ENCODE measurements at regions not wholly inside any gene's neighbourhood (a gene's known extent, or its start where the extent isn't known, plus 50 kb on each side); places are given as distances from the start of the nearest gene placed in this dataset.

DNA sequence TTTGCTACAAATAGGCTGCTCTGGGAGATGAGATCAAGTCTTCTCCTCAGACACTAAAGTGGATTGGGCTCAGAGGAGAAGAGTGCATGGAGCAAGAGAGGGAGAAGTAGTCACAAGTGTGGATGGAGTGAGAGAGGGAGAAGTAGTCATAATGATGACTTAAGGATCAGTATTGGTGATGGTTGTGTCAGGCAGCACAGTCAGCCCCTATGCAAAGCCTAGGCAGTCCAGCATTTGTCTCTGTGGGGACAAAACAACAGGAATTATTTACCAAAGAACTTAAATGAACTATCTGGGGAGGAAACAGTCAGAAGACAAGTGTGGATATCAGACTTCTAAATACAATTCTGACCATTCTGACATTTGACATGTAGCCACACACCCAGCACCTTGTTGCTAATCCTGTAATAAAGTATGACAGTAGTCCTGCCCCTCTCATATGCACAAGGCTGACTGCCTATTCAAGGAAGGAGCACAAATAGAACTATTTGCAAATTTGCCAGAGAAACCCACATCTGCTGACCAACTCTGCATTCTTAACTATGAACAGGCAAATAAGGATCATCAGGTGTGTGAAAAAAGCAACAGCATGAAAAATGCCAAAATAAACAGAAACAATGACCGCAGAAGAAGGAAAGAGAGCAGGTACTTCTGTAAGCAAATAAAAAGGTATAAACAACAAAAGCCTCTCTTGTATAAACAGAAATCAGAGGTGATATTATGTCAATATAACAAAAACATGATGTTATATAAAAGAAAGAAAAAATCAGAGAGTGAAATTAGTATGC lies 1597.9 kb upstream of the ACVR2A start:
- no peak for DNase-seq (ENCODE audit: low spot score in 2 of 2, unreplicated experiment in 2 of 2)
- Mint-ChIP-seq H3K27ac (no peak overlapping the region), H3K36me3 (no peaks in the 10 kb centered on the region), H3K9me3 (peaks cover 4% of the 10 kb centered on the region), H3K4me1 (peaks cover 11% of the 10 kb centered on the region), H3K27me3 (ENCODE audit: low read depth) (no peaks in the 10 kb centered on the region), H3K4me3 (no peak overlapping the region)
- TF ChIP-seq, protein P1, sequence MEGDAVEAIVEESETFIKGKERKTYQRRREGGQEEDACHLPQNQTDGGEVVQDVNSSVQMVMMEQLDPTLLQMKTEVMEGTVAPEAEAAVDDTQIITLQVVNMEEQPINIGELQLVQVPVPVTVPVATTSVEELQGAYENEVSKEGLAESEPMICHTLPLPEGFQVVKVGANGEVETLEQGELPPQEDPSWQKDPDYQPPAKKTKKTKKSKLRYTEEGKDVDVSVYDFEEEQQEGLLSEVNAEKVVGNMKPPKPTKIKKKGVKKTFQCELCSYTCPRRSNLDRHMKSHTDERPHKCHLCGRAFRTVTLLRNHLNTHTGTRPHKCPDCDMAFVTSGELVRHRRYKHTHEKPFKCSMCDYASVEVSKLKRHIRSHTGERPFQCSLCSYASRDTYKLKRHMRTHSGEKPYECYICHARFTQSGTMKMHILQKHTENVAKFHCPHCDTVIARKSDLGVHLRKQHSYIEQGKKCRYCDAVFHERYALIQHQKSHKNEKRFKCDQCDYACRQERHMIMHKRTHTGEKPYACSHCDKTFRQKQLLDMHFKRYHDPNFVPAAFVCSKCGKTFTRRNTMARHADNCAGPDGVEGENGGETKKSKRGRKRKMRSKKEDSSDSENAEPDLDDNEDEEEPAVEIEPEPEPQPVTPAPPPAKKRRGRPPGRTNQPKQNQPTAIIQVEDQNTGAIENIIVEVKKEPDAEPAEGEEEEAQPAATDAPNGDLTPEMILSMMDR (IDR thresholded peaks at IDR 0.05; ENCODE audit: unreplicated experiment) = no peak

DNA sequence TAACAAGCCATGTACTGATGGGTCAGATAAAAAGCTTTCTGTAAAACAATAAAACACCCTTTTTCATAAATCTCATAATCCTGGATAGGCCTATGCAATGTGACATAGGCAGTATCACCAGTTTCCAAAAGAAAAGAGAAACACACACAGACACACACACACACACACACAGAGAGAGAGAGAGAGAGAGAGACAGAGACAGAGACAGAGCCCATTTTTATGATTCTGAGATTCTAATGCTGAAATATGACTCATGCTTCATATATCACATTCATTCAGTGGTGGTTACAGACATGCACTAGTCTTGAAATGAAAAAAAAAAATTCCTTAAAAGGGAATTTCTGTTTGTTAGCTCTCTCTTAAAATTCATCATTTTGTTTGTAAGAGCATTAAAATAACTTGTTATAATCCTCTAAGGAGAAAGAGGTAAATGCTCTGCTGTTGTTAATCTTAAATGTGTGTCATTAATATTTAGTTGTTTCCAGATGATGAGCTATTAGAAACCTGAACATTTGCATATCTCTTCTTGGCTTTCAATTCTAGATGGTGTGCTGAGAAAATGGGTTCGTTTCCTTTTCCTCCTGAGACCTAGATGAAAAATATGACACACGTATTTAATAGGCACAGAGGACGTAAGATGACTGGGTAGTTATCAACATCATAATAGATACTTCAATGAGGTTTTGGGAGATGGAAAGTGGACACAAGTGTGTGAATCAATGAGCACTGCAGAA lies 1598.7 kb upstream of the ACVR2A start:
- H3K27ac Mint-ChIP-seq = no peak overlapping the region
- TF ChIP-seq, protein P1 (IDR thresholded peaks at IDR 0.05; ENCODE audit: unreplicated experiment) = no peak
- peaks cover 11% of the 10 kb centered on the region for H3K4me1 Mint-ChIP-seq
- no peaks in the 10 kb centered on the region for H3K36me3 Mint-ChIP-seq
- H3K4me3 Mint-ChIP-seq = no peak overlapping the region
- peaks cover 4% of the 10 kb centered on the region for H3K9me3 Mint-ChIP-seq
- H3K27me3 Mint-ChIP-seq (ENCODE audit: low read depth) = no peaks in the 10 kb centered on the region
- DNase-seq (ENCODE audit: low spot score in 2 of 2, unreplicated experiment in 2 of 2) = no peak

GRCh38 chr2:146244830-146245229 lies 1600.0 kb upstream of the ACVR2A start:
- H3K27ac Mint-ChIP-seq = no peak overlapping the region
- H3K27me3 Mint-ChIP-seq (ENCODE audit: low read depth) = no peaks in the 10 kb centered on the region
- H3K9me3 Mint-ChIP-seq = peaks cover 4% of the 10 kb centered on the region
- DNase-seq (ENCODE audit: low spot score in 2 of 2, unreplicated experiment in 2 of 2) = no peak
- TF ChIP-seq, protein P1 (IDR thresholded peaks at IDR 0.05; ENCODE audit: unreplicated experiment) = no peak
- H3K4me1 Mint-ChIP-seq = peaks cover 11% of the 10 kb centered on the region
- no peak overlapping the region for H3K4me3 Mint-ChIP-seq
- no peaks in the 10 kb centered on the region for H3K36me3 Mint-ChIP-seq

GRCh38 chr2:146244131-146244530 lies 1600.7 kb upstream of the ACVR2A start:
- H3K4me1 Mint-ChIP-seq = peaks cover 18% of the 10 kb centered on the region
- no peak overlapping the region for H3K27ac Mint-ChIP-seq
- H3K27me3 Mint-ChIP-seq (ENCODE audit: low read depth) = no peaks in the 10 kb centered on the region
- no peak overlapping the region for H3K4me3 Mint-ChIP-seq
- peaks cover 4% of the 10 kb centered on the region for H3K9me3 Mint-ChIP-seq
- H3K36me3 Mint-ChIP-seq = no peaks in the 10 kb centered on the region
- TF ChIP-seq, protein P1 (IDR thresholded peaks at IDR 0.05; ENCODE audit: unreplicated experiment) = no peak
- DNase-seq (ENCODE audit: low spot score in 2 of 2, unreplicated experiment in 2 of 2) = no peak

DNA sequence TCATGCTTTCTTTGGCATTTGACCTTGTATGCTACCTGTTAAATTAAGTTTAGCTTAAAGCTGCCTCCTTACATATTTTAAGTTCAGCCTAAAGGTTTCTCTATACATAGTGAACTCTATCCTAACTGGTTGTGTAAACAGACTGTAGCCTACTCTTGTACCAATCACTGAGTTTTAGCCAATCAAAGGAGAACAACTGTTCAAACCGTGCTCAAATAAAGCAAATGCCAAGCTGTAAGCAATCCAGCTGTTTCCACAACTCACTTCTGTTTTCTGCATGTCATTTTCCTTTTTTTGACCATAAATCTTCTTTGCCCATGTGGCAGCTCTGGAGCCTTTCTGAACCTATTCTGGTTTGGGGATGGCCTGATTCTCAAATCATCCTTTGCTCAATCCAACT lies 1603.8 kb upstream of the ACVR2A start:
- Mint-ChIP-seq H3K4me1 (peaks cover 32% of the 10 kb centered on the region), H3K27ac (no peak overlapping the region), H3K4me3 (no peak overlapping the region), H3K9me3 (no peaks in the 10 kb centered on the region), H3K27me3 (ENCODE audit: low read depth) (no peaks in the 10 kb centered on the region), H3K36me3 (no peaks in the 10 kb centered on the region)
- TF ChIP-seq, protein P1 (IDR thresholded peaks at IDR 0.05; ENCODE audit: unreplicated experiment) = no peak
- DNase-seq (ENCODE audit: low spot score in 2 of 2, unreplicated experiment in 2 of 2) = no peak

Data from mesothelial cell of epicardium (in vitro differentiated cells).